ENCODE measurements at regions not wholly inside any gene's neighbourhood (a gene's known extent, or its start where the extent isn't known, plus 50 kb on each side); places are given as distances from the start of the nearest gene placed in this dataset.

- Mint-ChIP-seq H3K27me3 (peaks cover 3% of the 10 kb centered on the region), H3K4me3 (no peak overlapping the region), H3K27ac (no peak overlapping the region), H3K36me3 (no peaks in the 10 kb centered on the region), H3K9me3 (peaks cover 11% of the 10 kb centered on the region), H3K4me1 (ENCODE audit: unreplicated experiment) (no peaks in the 10 kb centered on the region)
- no peak for DNase-seq (ENCODE audit: extremely low spot score, unreplicated experiment)
- no peak for TF ChIP-seq CTCF (conservative IDR thresholded peaks at IDR 0.05)
Measured at GRCh38 chr6:160921095-160921494, 70.5 kb upstream of the MAP3K4 start.

DNA sequence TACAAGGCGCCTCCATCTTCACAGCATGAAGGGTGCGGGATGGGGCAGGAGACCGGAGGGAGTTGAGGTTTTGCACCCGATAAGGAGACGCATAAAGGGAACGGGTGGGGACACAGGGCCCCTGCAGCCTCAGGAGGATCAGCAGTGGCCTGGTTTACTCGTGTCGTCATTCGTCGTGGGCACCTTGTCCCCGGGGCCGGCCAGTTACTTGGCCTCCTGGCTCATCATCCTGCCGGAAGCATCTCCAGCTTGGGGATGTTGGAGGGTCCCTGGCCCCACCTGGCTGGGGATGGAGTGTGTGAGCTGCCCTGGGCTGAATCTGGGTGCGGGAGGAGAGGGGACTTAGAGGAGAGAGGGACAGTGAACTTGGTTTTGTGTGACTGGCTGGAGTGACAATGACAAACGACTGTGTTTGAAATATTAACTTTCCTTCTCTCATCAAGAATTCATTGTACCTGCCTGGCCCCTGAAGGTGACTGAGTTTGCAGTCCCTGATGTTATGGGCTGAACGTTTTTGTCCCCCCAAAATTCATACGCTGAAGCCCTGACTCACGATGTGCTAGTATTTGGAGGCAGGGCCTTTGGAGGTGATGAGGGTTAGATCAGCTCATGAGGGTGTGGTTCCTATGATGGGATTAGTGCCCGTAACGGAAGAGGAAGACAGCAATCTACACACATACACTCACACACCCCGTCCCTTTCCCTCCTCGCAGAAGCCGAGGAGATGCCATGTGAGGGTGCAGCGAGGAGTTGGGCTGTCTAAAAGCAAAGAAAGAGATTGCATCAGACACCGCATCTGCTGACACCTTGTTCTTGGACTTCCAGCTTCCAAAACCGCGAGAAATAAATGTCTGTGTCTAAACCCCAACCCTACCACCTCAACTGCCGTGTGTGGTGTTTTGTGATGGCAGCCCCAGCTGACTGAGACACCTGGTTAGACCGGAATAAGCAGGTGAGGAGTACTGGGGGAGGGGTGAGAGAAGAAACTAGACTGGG is 65.0 kb upstream of the MAP3K4 start:
- H3K27ac Mint-ChIP-seq: peak overlapping the region; percentile 79
- no peak for TF ChIP-seq CTCF (conservative IDR thresholded peaks at IDR 0.05)
- no peaks in the 10 kb centered on the region for H3K36me3 Mint-ChIP-seq
- H3K27me3 Mint-ChIP-seq: peaks cover 3% of the 10 kb centered on the region
- no peak for DNase-seq (ENCODE audit: extremely low spot score, unreplicated experiment)
- peaks cover 12% of the 10 kb centered on the region for H3K4me1 Mint-ChIP-seq (ENCODE audit: unreplicated experiment)
- H3K4me3 Mint-ChIP-seq: peak overlapping the region; percentile 72
- H3K9me3 Mint-ChIP-seq: no peaks in the 10 kb centered on the region

- H3K27ac Mint-ChIP-seq: peak overlapping the region; percentile 79
- H3K9me3 Mint-ChIP-seq: no peaks in the 10 kb centered on the region
- peaks cover 3% of the 10 kb centered on the region for H3K27me3 Mint-ChIP-seq
- no peak for TF ChIP-seq CTCF (conservative IDR thresholded peaks at IDR 0.05)
- H3K4me3 Mint-ChIP-seq: peak overlapping the region; percentile 50
- no peaks in the 10 kb centered on the region for H3K36me3 Mint-ChIP-seq
- no peak for DNase-seq (ENCODE audit: extremely low spot score, unreplicated experiment)
- H3K4me1 Mint-ChIP-seq (ENCODE audit: unreplicated experiment): peaks cover 12% of the 10 kb centered on the region
Measured at GRCh38 chr6:160927416-160927815, 64.2 kb upstream of the MAP3K4 start.

- H3K4me3 Mint-ChIP-seq: no peak overlapping the region
- peaks cover 12% of the 10 kb centered on the region for H3K4me1 Mint-ChIP-seq (ENCODE audit: unreplicated experiment)
- no peak for TF ChIP-seq CTCF (conservative IDR thresholded peaks at IDR 0.05)
- no peaks in the 10 kb centered on the region for H3K9me3 Mint-ChIP-seq
- no peaks in the 10 kb centered on the region for H3K36me3 Mint-ChIP-seq
- H3K27me3 Mint-ChIP-seq: peaks cover 3% of the 10 kb centered on the region
- no peak overlapping the region for H3K27ac Mint-ChIP-seq
- DNase-seq (ENCODE audit: extremely low spot score, unreplicated experiment): no peak
Measured at GRCh38 chr6:160929361-160929760, 62.2 kb upstream of the MAP3K4 start.

DNA sequence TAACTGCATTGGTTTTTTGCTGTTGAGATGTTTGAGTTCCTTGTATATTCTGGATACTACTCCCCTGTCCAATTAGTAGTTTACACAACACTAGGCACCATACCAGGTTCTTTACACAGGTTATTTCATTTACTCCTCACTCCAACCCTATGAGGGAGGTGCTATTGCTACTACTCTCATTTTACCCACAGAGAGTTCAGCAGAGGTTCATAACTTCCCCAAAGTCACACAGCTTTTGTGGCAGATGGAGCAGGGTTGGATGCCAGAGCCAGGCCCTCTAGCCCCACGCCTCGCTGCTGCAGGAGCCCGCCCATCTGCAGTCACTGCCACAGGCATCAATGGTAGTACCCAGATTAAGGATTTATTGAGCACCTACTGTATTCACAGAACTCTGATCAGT is 61.7 kb upstream of the MAP3K4 start:
- peaks cover 3% of the 10 kb centered on the region for H3K27me3 Mint-ChIP-seq
- H3K27ac Mint-ChIP-seq: no peak overlapping the region
- H3K9me3 Mint-ChIP-seq: no peaks in the 10 kb centered on the region
- no peak for TF ChIP-seq CTCF (conservative IDR thresholded peaks at IDR 0.05)
- DNase-seq (ENCODE audit: extremely low spot score, unreplicated experiment): no peak
- no peaks in the 10 kb centered on the region for H3K36me3 Mint-ChIP-seq
- H3K4me1 Mint-ChIP-seq (ENCODE audit: unreplicated experiment): peaks cover 12% of the 10 kb centered on the region
- no peak overlapping the region for H3K4me3 Mint-ChIP-seq
